ENCODE measurements at regions not wholly inside any gene's neighbourhood (a gene's known extent, or its start where the extent isn't known, plus 50 kb on each side); places are given as distances from the start of the nearest gene placed in this dataset.

DNA sequence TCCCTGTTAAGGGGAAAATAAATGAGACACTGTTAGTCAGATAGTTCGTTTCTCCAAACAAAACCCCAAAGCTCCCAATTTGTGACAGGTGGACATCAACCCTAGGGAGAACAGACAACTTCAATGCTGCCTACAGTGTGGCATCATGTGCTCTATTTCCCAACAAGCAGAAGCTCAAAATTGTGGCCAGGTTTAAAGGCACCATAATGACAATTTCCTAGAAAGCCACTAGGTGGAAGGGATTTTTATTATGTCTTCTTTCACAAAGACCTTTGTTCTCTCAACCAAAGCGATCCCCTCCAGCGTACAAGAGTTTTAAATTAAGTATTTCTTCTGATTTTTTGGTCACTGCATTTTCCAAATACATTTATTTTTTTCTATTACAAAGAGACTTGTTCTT, 88.0 kb upstream of the MBIP start:
- no peak for DNase-seq

- no peak for DNase-seq
Observed at GRCh38 chr14:36405589-36406274, 85.3 kb upstream of the MBIP start.

- DNase-seq: no peak
Observed at GRCh38 chr14:36402867-36403266, 82.4 kb upstream of the MBIP start.

GRCh38 chr14:36398463-36399291, 78.2 kb upstream of the MBIP start:
- no peak for DNase-seq

- DNase-seq: no peak
Observed at GRCh38 chr14:36397357-36397756, 76.9 kb upstream of the MBIP start.

GRCh38 chr14:36396798-36397197, 76.4 kb upstream of the MBIP start:
- no peak for DNase-seq

DNA sequence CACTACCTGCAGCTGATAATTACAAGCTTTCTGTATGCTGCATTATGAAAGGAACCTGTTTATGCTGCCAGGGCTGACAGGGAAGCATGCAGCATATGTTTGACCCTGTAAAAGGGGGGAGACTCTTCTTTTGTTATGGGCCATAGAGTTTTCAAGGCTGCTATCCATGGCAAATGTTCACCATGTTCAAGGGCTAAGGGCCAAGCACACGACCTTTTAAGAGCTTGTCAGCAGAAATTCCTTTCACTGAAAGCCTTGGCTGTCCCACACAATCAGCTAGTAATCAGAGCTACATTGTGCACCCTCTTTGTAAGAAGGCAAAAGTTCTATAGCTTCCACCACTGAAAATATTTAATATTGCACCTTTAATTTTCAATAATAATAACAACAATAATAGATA, 74.2 kb upstream of the MBIP start:
- DNase-seq: no peak

DNA sequence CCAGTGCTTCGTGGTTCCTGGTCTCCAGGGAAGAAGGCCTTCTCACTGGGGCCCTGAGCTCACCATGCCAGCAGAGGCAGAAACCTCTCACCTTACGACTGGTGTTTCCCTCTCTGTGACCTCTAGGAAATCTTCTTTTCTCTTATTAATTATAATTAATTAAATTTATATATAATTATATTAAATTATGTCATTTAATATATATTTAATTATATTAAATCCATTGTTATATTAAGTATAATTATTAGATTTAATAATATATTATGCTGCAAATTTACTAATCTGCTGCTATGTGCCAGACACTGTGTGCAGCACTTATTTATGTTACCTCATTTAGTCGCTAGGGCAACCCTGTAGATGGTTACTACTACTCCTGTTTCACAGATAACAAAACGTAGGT, 70.3 kb upstream of the MBIP start:
- no peak for DNase-seq

DNA sequence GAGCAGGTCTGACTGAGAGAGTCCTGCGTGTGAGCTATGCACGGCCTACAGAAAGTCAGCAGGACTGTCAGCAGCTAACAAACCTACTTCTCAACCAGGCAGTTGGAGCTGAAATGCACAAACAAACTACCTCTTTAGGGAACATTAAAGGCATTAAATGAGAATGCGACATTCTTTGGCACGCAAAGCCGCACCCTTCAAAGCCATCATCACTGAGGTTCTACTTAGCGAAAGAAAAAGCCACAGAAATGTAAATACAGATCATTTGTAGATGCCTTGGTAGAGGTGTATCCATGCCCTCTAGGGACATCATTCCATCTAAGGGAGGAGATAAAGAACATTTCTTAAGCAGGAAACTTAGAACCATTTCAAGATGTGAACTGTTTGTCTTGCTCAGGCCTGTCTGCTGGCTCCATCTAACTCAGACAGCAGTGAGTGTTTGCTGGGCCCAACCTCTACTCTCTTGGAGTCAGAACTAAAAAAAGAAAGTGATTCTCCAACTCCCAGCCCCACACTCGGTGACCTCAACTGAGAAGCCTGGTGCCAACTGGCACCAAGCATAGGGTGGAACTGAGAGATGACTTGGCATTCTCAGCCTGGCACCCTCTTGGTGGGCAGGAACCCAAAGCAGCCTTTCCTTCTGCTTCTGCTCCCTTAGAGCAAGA, 63.5 kb upstream of the MBIP start:
- DNase-seq: peak; percentile 27 to 49

GRCh38 chr14:36373982-36374673, 53.7 kb upstream of the MBIP start:
- DNase-seq: peak; percentile 50 to 73

Data from hippocampal formation (tissue), 2 donors.